HL-60 (cell line): ENCODE measurements at regions not wholly inside any gene's neighbourhood (a gene's known extent, or its start where the extent isn't known, plus 50 kb on each side); places are given as distances from the start of the nearest gene placed in this dataset.
"Not testable (repeated sequence)": the region's sequence is repeated elsewhere in the genome, so short reads cannot be mapped to it uniquely, and the experiment has no call there.

Experiments
- DNase-seq, 2 experiments: peaks; one replicate each; pipeline ENCODE4 v3.0.0-alpha.2; 2010 to 2020; ENCODE audit warnings: low read depth in 1 of 2, low spot score in 1 of 2
- H3K27ac ChIP-seq: fragments of 250-450 bp; sonication (Bioruptor Pico); replicated peaks from 2 replicates; pipeline ENCODE4 v1.5.1; 2020; ENCODE audit warnings: mild to moderate bottlenecking, moderate library complexity
- H3K27me3 ChIP-seq: fragments of 250-450 bp; sonication (Bioruptor Pico); 2 replicates; pipeline ENCODE4 v1.5.1; 2021; ENCODE audit warnings: mild to moderate bottlenecking, moderate library complexity; ENCODE audit not compliant: insufficient read depth, poor library complexity, severe bottlenecking
- H3K4me3 ChIP-seq: replicated peaks from 2 replicates; pipeline ENCODE4 v1.5.1; 2011; ENCODE audit warnings: mild to moderate bottlenecking, control low read depth, low read length; ENCODE audit not compliant: insufficient read depth
- GABPA ChIP-seq: IDR thresholded peaks from 2 replicates; pipeline ENCODE4 v1.6.1; 2012; ENCODE audit warnings: low read depth
- POLR2AphosphoS5 ChIP-seq: IDR thresholded peaks from 2 replicates; pipeline ENCODE4 v1.6.1; 2012; ENCODE audit warnings: low read depth
- SPI1 ChIP-seq: IDR thresholded peaks from 2 replicates; pipeline ENCODE4 v1.6.1; 2012; ENCODE audit warnings: low read depth, mild to moderate bottlenecking, borderline replicate concordance
- TF ChIP-seq, protein P1 (sequence below): IDR thresholded peaks from one replicate; pipeline ENCODE4 v1.5.1; 2011; ENCODE audit warnings: low read length, control low read depth, inconsistent platforms; ENCODE audit not compliant: insufficient read depth
- TF ChIP-seq, protein P2 (sequence below): IDR thresholded peaks from 2 replicates; pipeline ENCODE4 v1.6.1; 2012; ENCODE audit warnings: low read depth; ENCODE audit not compliant: insufficient replicate concordance

DNA sequence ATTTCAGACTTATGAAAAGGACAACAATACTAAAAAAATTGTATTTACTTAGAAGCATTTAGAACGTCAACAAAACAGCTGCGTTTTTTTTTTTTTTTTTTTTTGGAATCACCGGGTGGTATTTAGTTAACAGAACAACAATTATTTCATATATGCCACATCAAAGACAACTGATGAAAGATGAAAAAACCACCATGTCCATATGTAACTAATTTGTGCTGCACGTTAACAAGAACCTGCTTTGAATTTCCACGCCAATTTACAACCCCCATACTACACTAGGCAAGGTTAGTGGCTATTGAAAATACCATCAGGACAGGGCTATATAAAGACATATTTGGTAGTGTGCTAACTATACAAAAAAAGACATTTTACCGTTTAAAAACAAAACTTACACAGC is 189.3 kb upstream of the ROBO1 start:
- Histone ChIP-seq H3K27ac (no peak overlapping the region), H3K4me3 (no peak overlapping the region), H3K27me3 (no peaks in the 10 kb centered on the region)
- no peak for DNase-seq
- TF ChIP-seq, protein P1, sequence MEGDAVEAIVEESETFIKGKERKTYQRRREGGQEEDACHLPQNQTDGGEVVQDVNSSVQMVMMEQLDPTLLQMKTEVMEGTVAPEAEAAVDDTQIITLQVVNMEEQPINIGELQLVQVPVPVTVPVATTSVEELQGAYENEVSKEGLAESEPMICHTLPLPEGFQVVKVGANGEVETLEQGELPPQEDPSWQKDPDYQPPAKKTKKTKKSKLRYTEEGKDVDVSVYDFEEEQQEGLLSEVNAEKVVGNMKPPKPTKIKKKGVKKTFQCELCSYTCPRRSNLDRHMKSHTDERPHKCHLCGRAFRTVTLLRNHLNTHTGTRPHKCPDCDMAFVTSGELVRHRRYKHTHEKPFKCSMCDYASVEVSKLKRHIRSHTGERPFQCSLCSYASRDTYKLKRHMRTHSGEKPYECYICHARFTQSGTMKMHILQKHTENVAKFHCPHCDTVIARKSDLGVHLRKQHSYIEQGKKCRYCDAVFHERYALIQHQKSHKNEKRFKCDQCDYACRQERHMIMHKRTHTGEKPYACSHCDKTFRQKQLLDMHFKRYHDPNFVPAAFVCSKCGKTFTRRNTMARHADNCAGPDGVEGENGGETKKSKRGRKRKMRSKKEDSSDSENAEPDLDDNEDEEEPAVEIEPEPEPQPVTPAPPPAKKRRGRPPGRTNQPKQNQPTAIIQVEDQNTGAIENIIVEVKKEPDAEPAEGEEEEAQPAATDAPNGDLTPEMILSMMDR = no peak
- TF ChIP-seq GABPA (no peak), SPI1 (no peak), POLR2AphosphoS5 (no peak)
- TF ChIP-seq, protein P2, sequence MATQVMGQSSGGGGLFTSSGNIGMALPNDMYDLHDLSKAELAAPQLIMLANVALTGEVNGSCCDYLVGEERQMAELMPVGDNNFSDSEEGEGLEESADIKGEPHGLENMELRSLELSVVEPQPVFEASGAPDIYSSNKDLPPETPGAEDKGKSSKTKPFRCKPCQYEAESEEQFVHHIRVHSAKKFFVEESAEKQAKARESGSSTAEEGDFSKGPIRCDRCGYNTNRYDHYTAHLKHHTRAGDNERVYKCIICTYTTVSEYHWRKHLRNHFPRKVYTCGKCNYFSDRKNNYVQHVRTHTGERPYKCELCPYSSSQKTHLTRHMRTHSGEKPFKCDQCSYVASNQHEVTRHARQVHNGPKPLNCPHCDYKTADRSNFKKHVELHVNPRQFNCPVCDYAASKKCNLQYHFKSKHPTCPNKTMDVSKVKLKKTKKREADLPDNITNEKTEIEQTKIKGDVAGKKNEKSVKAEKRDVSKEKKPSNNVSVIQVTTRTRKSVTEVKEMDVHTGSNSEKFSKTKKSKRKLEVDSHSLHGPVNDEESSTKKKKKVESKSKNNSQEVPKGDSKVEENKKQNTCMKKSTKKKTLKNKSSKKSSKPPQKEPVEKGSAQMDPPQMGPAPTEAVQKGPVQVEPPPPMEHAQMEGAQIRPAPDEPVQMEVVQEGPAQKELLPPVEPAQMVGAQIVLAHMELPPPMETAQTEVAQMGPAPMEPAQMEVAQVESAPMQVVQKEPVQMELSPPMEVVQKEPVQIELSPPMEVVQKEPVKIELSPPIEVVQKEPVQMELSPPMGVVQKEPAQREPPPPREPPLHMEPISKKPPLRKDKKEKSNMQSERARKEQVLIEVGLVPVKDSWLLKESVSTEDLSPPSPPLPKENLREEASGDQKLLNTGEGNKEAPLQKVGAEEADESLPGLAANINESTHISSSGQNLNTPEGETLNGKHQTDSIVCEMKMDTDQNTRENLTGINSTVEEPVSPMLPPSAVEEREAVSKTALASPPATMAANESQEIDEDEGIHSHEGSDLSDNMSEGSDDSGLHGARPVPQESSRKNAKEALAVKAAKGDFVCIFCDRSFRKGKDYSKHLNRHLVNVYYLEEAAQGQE = no peak

DNA sequence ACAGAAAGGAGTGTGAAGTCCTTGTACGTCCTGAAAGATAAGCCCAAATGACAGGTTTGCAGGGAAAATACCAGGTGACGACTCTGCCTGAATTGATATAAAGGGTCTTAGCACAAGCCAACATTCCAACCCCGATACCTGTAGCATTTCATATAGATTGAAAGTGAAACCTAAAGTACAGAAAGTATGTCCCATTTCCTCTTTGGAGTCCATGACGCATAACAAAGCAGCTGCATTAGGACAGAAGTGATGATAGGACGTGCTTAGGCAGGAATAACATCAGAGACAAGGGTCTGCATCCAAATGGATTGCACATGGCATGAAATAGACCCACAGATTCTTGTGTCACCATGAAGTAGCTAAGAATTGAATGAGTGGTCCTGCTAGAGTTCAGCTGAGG is 187.0 kb upstream of the ROBO1 start:
- Histone ChIP-seq H3K27me3 (no peaks in the 10 kb centered on the region), H3K27ac (no peak overlapping the region), H3K4me3 (no peak overlapping the region)
- no peak for DNase-seq
- TF ChIP-seq, protein P2 = no peak
- TF ChIP-seq POLR2AphosphoS5 (no peak), GABPA (no peak), SPI1 (no peak)
- TF ChIP-seq, protein P1 = no peak

DNA sequence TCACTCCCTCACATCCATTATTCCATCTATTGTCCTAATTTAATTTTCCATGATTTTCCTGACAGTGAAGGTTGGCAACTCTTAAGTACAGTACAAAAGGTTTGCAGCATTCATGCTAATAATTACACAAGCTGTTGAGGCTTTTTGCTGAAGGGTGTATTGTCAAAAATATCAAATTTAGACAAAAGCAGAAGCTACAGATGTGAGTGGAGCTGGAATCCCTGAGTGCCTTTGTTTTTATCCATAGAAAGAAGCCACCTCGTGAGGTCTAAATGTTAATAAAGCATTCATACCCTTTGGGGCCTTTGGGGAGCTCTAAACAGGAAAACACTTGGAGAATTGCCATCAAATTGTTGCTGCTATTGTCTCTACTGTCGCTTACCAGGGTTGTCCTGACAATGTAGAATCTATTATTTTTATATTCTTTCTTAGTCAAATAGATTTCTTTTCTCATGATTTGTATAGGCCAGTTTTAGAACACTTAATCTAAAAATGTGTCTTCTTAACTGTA is 185.8 kb upstream of the ROBO1 start:
- DNase-seq = no peak
- Histone ChIP-seq H3K27ac (no peak overlapping the region), H3K4me3 (no peak overlapping the region), H3K27me3 (no peaks in the 10 kb centered on the region)
- TF ChIP-seq, protein P1 = no peak
- TF ChIP-seq, protein P2 = no peak
- TF ChIP-seq POLR2AphosphoS5 = no peak
- no peak for TF ChIP-seq GABPA
- no peak for TF ChIP-seq SPI1

DNA sequence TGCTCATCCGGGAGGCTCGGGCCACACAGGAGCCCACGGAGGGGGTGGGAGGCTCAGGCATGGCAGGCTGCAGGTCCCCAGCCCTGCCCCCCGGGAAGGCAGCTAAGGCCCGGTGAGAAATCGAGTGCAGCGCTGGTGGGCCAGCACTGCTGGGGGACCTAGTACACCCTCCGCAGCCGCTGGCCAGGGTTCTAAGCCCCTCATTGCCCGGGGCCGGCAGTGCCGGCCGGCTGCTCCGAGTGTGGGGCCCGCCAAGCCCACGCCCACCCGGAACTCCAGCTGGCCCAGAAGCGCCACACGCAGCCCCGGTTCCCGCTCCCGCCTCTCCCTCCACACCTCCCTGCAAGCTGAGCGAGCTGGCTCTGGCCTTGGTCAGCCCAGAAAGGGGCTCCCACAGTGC is 183.6 kb upstream of the ROBO1 start:
- not testable (repeated sequence) for H3K27ac ChIP-seq, H3K27me3 ChIP-seq, H3K4me3 ChIP-seq, DNase-seq
